Astrocyte (in vitro differentiated cells and primary cell): ENCODE measurements at regions not wholly inside any gene's neighbourhood (a gene's known extent, or its start where the extent isn't known, plus 50 kb on each side); places are given as distances from the start of the nearest gene placed in this dataset.

ENCODE experiments used
- DNase-seq: peaks from one replicate; pipeline ENCODE4 v3.0.0-alpha.2; 2010; ENCODE audit warnings: low read depth
- FAIRE-seq: peaks from 2 replicates; lab custom pipeline; 2011; peaks lifted over from hg19 to GRCh38; lab: Jason Lieb, UNC
- H2AFZ ChIP-seq: 2 replicates; pipeline ENCODE4 v1.6.0; 2012; ENCODE audit warnings: low read depth, low read length, inconsistent platforms
- H3K27ac ChIP-seq: 2 replicates; pipeline ENCODE4 v1.5.1; 2011; ENCODE audit warnings: low read depth, low read length, inconsistent platforms
- H3K27me3 ChIP-seq: 2 replicates; pipeline ENCODE4 v1.6.0; 2011; ENCODE audit warnings: low read length, inconsistent platforms; ENCODE audit not compliant: insufficient read depth
- H3K36me3 ChIP-seq: 2 replicates; pipeline ENCODE4 v1.5.1; 2011; ENCODE audit warnings: low read length, inconsistent platforms; ENCODE audit not compliant: insufficient read depth
- H3K4me1 ChIP-seq: 2 replicates; pipeline ENCODE4 v1.5.1; 2011; ENCODE audit warnings: low read length, inconsistent platforms; ENCODE audit not compliant: insufficient read depth
- H3K4me2 ChIP-seq: 2 replicates; pipeline ENCODE4 v1.6.0; 2012; ENCODE audit warnings: low read length, inconsistent platforms
- H3K4me3 ChIP-seq: 2 replicates; pipeline ENCODE4 v1.5.1; 2011; ENCODE audit warnings: low read depth, mild to moderate bottlenecking, low read length, inconsistent platforms; ENCODE audit not compliant: insufficient read depth
- H3K79me2 ChIP-seq: 2 replicates; pipeline ENCODE4 v1.6.0; 2012; ENCODE audit warnings: mild to moderate bottlenecking, low read length, inconsistent platforms; ENCODE audit not compliant: insufficient read depth
- H3K9ac ChIP-seq: 2 replicates; pipeline ENCODE4 v1.6.0; 2012; ENCODE audit warnings: mild to moderate bottlenecking, low read length, inconsistent platforms
- H3K9me3 ChIP-seq: 2 replicates; pipeline ENCODE4 v1.5.1; 2012; ENCODE audit warnings: low read depth, mild to moderate bottlenecking, low read length, inconsistent platforms; ENCODE audit not compliant: insufficient read depth
- H4K20me1 ChIP-seq: 2 replicates; pipeline ENCODE4 v1.6.0; 2012; ENCODE audit warnings: low read length, inconsistent platforms; ENCODE audit not compliant: insufficient read depth
- H3K27ac Mint-ChIP-seq: one replicate; pipeline ENCODE4 v1.8.0; 2021; ENCODE audit warnings: mild to moderate bottlenecking, mixed read lengths; ENCODE audit not compliant: unreplicated experiment
- H3K27me3 Mint-ChIP-seq: one replicate; pipeline ENCODE4 v1.8.0; 2021; ENCODE audit warnings: low read depth, mixed read lengths; ENCODE audit not compliant: unreplicated experiment
- H3K36me3 Mint-ChIP-seq: one replicate; pipeline ENCODE4 v1.8.0; 2021; ENCODE audit warnings: low read depth, mixed read lengths; ENCODE audit not compliant: unreplicated experiment
- H3K4me1 Mint-ChIP-seq: one replicate; pipeline ENCODE4 v1.8.0; 2021; ENCODE audit warnings: low read depth, mixed read lengths; ENCODE audit not compliant: unreplicated experiment
- H3K4me3 Mint-ChIP-seq: one replicate; pipeline ENCODE4 v1.8.0; 2021; ENCODE audit warnings: mild to moderate bottlenecking, moderate library complexity, mixed read lengths; ENCODE audit not compliant: unreplicated experiment
- H3K9me3 Mint-ChIP-seq: one replicate; pipeline ENCODE4 v1.8.0; 2021; ENCODE audit warnings: mild to moderate bottlenecking, mixed read lengths; ENCODE audit not compliant: unreplicated experiment
- CTCF ChIP-seq: IDR thresholded peaks from 2 replicates; pipeline ENCODE4 v1.5.1; 2011; ENCODE audit warnings: low read depth, mild to moderate bottlenecking, inconsistent platforms, low read length, moderate library complexity; ENCODE audit not compliant: insufficient read depth
- EZH2 ChIP-seq: IDR thresholded peaks from 2 replicates; pipeline ENCODE4 v1.6.1; 2012; ENCODE audit warnings: mild to moderate bottlenecking, low read length, inconsistent platforms; ENCODE audit not compliant: insufficient read depth

GRCh38 chr14:42550310-42550709 lies 943.6 kb downstream of the LRFN5 start:
- Histone ChIP-seq H3K9me3 (no peaks in the 10 kb centered on the region), H3K4me3 (no peak overlapping the region), H2AFZ (no peak overlapping the region), H4K20me1 (no peaks in the 10 kb centered on the region), H3K27ac (no peak overlapping the region), H3K79me2 (no peaks in the 10 kb centered on the region), H3K9ac (no peak overlapping the region), H3K4me1 (no peaks in the 10 kb centered on the region), H3K27me3 (no peaks in the 10 kb centered on the region), H3K36me3 (no peaks in the 10 kb centered on the region), H3K4me2 (no peak overlapping the region)
- H3K4me3 Mint-ChIP-seq = no peak overlapping the region
- no peaks in the 10 kb centered on the region for H3K36me3 Mint-ChIP-seq
- DNase-seq = no peak
- H3K9me3 Mint-ChIP-seq = no peaks in the 10 kb centered on the region
- H3K27ac Mint-ChIP-seq = no peak overlapping the region
- no peak for FAIRE-seq
- no peaks in the 10 kb centered on the region for H3K27me3 Mint-ChIP-seq
- no peaks in the 10 kb centered on the region for H3K4me1 Mint-ChIP-seq
- TF ChIP-seq CTCF = no peak
- no peak for TF ChIP-seq EZH2

- no peak overlapping the region for H3K9ac ChIP-seq
- no peak overlapping the region for H3K4me3 Mint-ChIP-seq
These were observed 941.7 kb downstream of the LRFN5 start for GRCh38 chr14:42548349-42548748.

GRCh38 chr14:42545636-42546035 lies 939.0 kb downstream of the LRFN5 start:
- Histone ChIP-seq H3K36me3 (no peaks in the 10 kb centered on the region), H3K4me3 (no peak overlapping the region), H3K79me2 (no peaks in the 10 kb centered on the region), H3K4me1 (no peaks in the 10 kb centered on the region), H3K27ac (no peak overlapping the region), H3K9me3 (no peaks in the 10 kb centered on the region), H2AFZ (no peak overlapping the region), H3K27me3 (no peaks in the 10 kb centered on the region), H3K4me2 (no peak overlapping the region), H3K9ac (no peak overlapping the region), H4K20me1 (no peaks in the 10 kb centered on the region)
- H3K4me1 Mint-ChIP-seq = peaks cover 2% of the 10 kb centered on the region
- no peak overlapping the region for H3K4me3 Mint-ChIP-seq
- no peak overlapping the region for H3K27ac Mint-ChIP-seq
- DNase-seq (no peak), FAIRE-seq (no peak)
- no peaks in the 10 kb centered on the region for H3K36me3 Mint-ChIP-seq
- no peaks in the 10 kb centered on the region for H3K27me3 Mint-ChIP-seq
- TF ChIP-seq CTCF (no peak), EZH2 (no peak)
- no peaks in the 10 kb centered on the region for H3K9me3 Mint-ChIP-seq

More at GRCh38 chr14:42548349-42548748, 941.7 kb downstream of the LRFN5 start:
- no peak overlapping the region for H3K27ac ChIP-seq
- no peaks in the 10 kb centered on the region for H3K9me3 ChIP-seq
- no peaks in the 10 kb centered on the region for H3K4me1 ChIP-seq
- no peaks in the 10 kb centered on the region for H3K36me3 Mint-ChIP-seq
- H2AFZ ChIP-seq = no peak overlapping the region
- H4K20me1 ChIP-seq = no peaks in the 10 kb centered on the region
- no peaks in the 10 kb centered on the region for H3K27me3 Mint-ChIP-seq
- H3K36me3 ChIP-seq = no peaks in the 10 kb centered on the region
- H3K4me3 ChIP-seq = no peak overlapping the region
- H3K27me3 ChIP-seq = no peaks in the 10 kb centered on the region
- no peak for TF ChIP-seq EZH2
- no peaks in the 10 kb centered on the region for H3K4me1 Mint-ChIP-seq
- no peaks in the 10 kb centered on the region for H3K9me3 Mint-ChIP-seq
- no peak for DNase-seq
- H3K79me2 ChIP-seq = no peaks in the 10 kb centered on the region
- no peak overlapping the region for H3K27ac Mint-ChIP-seq
- FAIRE-seq = no peak
- no peak overlapping the region for H3K4me2 ChIP-seq
